Stomach (tissue), 8 donors: ENCODE measurements at regions not wholly inside any gene's neighbourhood (a gene's known extent, or its start where the extent isn't known, plus 50 kb on each side); places are given as distances from the start of the nearest gene placed in this dataset.

Experiments
- DNase-seq, 2 donors: peaks; one replicate each; pipeline versions ENCODE4 v3.0.0 to v3.0.0-alpha.2; 2013 to 2019
- H3K27ac ChIP-seq, 5 donors: fragments of 200-600 bp in 4 of 5; sonication (generic) in 4 of 5; one replicate each; pipeline ENCODE4 v1.5.1; 2013 to 2019; ENCODE audit warnings: mild to moderate bottlenecking in 1 of 5, moderate library complexity in 1 of 5
- H3K27me3 ChIP-seq, 3 donors: fragments of 200-600 bp; sonication (generic); one replicate each; pipeline ENCODE4 v1.5.1; 2017 to 2019; ENCODE audit warnings: mixed run types in 1 of 3
- H3K36me3 ChIP-seq, 4 donors: fragments of 200-600 bp; sonication (generic); 1 replicate in 3 of 4; 2 replicates in 1 of 4; pipeline ENCODE4 v1.5.1; 2016 to 2019
- H3K4me1 ChIP-seq, 4 donors: fragments of 200-600 bp; sonication (generic); one replicate each; pipeline ENCODE4 v1.5.1; 2016 to 2019
- H3K4me3 ChIP-seq, 4 donors: fragments of 200-600 bp; sonication (generic) in 3 of 4; one replicate each; pipeline ENCODE4 v1.5.1; 2016 to 2019; ENCODE audit warnings: mild to moderate bottlenecking in 1 of 4
- H3K9me3 ChIP-seq, 4 donors: fragments of 200-600 bp; sonication (generic); one replicate each; pipeline ENCODE4 v1.5.1; 2016 to 2019
- EP300 ChIP-seq: sonication (generic); formaldehyde crosslinking; IDR thresholded peaks from one replicate; pipeline ENCODE4 v1.6.1; 2017; ENCODE audit warnings: antibody characterized with exemption
- POLR2A ChIP-seq, 4 donors: fragments of 450-650 bp; IDR thresholded peaks; one replicate each; pipeline ENCODE4 v1.6.1; 2016; ENCODE audit warnings: antibody characterized with exemption in 4 of 4, control low read depth in 2 of 4, mild to moderate bottlenecking in 1 of 4, moderate library complexity in 1 of 4
- POLR2AphosphoS5 ChIP-seq, 3 donors: sonication (generic); formaldehyde crosslinking; IDR thresholded peaks; one replicate each; pipeline ENCODE4 v1.6.1; 2016; ENCODE audit warnings: antibody characterized with exemption in 3 of 3
- WGBS, 5 donors: extraction: QIAGEN DNeasy Blood & Tissue Kit in 3 of 5; methylation state at CpG; one replicate each; pipeline versions ENCODE4 v1.1.5 to v1.1.7; 2013 to 2018; 5-methylcytosine and 5-hydroxymethylcytosine counted together
- intact Hi-C: fragments of 100-400 bp; cut with DNase I; formaldehyde crosslinking; loops from one replicate; pipeline ENCODE4 v1.15.1; 2023; ENCODE audit warnings: low total_unique reads
- TF ChIP-seq, protein P1 (sequence below), 7 experiments: fragments of 450-650 bp in 4 of 7; fragments of 200-600 bp in 3 of 7; sonication (generic) in 3 of 7; IDR thresholded peaks; one replicate each; pipeline ENCODE4 v1.5.1; 2016 to 2019; ENCODE audit warnings: antibody characterized with exemption in 7 of 7, control low read depth in 2 of 7, mild to moderate bottlenecking in 1 of 7
- donor health status: healthy with polysubstance abuse.
- donor health status: Bipolar disorder and iron deficiency.
- donor health status: healthy.

DNA sequence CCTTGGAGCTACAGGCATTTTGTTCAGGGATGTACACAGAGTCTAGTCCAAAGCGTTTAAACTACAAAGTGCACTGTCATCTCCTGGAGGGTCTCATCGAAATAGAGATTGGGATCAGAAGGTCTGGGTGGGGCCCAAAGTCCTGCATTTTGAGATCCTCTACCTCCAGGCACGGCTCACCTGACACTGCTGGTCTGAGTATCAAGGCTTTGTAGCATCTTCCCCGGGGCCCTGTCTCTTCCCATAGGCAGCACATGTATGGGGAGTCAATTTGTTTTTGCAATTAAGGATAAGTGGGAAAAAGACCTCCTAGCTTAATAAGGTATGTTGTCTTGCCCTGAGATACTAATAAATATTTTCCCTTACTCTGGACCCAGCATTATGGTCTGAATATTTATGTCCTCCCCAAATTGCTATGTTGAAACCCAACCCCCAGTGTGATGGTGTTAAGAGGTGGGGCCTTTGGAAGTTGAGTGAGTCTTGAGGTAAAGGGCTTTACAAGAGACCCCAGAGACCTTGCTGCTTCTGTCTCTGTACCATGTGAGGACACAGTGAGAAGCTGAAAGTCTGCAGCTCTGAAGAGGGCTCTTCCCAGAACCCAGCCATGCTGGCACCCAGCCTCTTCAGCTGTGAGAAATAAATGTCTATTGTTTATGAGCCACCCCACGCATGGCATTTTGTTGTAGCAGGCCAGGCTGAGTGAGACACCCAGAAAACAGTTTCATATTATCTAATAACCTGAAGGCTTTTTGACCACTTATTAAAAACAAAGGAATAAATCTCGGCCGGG, 258.7 kb upstream of the HS6ST1 start:
- Histone ChIP-seq H3K36me3 (no peaks in the 10 kb centered on the region), H3K27me3 (peaks cover 0 to 8% (median 0%) of the 10 kb centered on the region in 3 donors), H3K27ac (no peak overlapping the region), H3K4me3 (no peak overlapping the region), H3K9me3 (no peaks in the 10 kb centered on the region), H3K4me1 (no peaks in the 10 kb centered on the region)
- peak in 1 of 2 donors; percentile 16 for DNase-seq
- WGBS, 5 donors = 82 to 92% (median 91%) methylated on average over 7 of the region's 7 CpGs
- no peak for TF ChIP-seq POLR2A (IDR thresholded peaks at IDR 0.05)
- intact Hi-C loops = no loop called here

DNA sequence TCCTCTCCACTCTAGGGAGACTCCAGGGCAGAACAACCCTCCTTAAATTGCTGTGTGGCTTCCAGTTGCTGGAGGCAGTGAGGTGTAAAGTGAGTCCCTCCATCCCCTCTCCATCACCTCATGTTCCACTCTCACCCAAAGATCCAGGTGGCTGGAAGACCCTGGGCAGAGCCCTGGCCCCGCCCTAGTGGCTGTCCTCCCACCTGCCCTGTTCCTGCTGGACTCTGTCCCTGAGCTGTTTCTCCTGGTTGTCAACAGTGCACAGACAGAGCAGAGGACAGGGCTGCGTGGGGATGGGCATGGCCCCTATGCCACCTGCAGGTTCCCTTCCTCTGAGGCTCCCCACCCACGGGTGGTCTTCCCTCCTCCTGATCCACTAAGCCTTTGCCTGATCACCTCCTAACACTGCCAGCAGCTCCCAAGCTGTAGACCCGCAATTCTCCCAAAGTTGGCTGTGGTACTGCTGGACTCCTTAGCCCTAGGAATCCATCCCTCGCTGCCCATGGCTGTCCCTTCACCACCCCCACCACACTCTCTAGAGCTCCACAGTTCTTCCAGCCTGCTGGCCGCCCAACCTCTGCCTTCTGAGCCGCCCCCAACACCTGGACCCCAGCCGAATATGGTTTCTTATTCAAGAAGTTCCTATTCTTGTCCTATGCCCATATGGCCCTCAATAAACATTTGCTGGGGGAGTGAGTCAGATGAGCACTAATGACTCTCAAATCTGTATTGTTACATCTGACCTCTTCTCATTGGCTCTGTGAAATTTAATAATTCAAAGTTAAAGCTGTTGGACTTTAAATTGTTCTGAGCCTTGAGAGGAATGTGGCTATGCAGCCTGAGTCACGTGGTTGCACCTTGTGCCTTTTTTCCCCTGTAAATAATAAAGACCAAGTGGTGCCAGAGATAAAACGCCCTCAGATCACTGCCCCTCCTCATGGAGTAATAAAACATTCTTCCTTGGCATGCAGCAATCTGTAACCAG, 260.0 kb upstream of the HS6ST1 start:
- DNase-seq = peak in 1 of 2 donors; percentile 3
- intact Hi-C loops = no loop called here
- no peaks in the 10 kb centered on the region for H3K4me1 ChIP-seq
- TF ChIP-seq POLR2AphosphoS5 (IDR thresholded peaks at IDR 0.05) (no peak), POLR2A (IDR thresholded peaks at IDR 0.05) (no peak), EP300 (no peak)
- TF ChIP-seq, protein P1, sequence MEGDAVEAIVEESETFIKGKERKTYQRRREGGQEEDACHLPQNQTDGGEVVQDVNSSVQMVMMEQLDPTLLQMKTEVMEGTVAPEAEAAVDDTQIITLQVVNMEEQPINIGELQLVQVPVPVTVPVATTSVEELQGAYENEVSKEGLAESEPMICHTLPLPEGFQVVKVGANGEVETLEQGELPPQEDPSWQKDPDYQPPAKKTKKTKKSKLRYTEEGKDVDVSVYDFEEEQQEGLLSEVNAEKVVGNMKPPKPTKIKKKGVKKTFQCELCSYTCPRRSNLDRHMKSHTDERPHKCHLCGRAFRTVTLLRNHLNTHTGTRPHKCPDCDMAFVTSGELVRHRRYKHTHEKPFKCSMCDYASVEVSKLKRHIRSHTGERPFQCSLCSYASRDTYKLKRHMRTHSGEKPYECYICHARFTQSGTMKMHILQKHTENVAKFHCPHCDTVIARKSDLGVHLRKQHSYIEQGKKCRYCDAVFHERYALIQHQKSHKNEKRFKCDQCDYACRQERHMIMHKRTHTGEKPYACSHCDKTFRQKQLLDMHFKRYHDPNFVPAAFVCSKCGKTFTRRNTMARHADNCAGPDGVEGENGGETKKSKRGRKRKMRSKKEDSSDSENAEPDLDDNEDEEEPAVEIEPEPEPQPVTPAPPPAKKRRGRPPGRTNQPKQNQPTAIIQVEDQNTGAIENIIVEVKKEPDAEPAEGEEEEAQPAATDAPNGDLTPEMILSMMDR (IDR thresholded peaks at IDR 0.05) = no peak
- H3K4me3 ChIP-seq = no peak overlapping the region
- no peaks in the 10 kb centered on the region for H3K36me3 ChIP-seq
- no peaks in the 10 kb centered on the region for H3K27me3 ChIP-seq
- no peaks in the 10 kb centered on the region for H3K9me3 ChIP-seq
- no peak overlapping the region for H3K27ac ChIP-seq
- WGBS, 5 donors = 63 to 70% (median 65%) methylated on average over 10 of the region's 10 CpGs

DNA sequence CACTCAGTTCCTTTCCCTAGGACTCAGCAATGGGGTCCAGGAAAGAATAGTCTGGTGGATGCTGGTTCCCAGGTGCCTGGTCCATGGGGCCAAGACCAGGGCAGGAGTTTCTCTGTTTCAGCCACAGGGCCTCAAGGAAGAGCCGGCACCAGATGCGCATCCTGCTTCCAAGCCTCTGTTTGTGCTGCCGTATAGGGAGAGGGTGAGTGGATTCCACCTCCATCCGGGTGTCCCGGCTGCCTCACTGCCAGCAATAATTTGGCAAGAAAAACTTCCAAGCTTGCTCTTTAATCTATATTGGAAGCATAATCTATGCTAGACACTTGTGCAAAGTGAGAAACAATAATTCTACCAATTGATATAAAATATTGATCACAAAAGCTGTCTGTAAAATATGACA, 261.2 kb upstream of the HS6ST1 start:
- Histone ChIP-seq H3K4me3 (no peak overlapping the region), H3K4me1 (no peaks in the 10 kb centered on the region), H3K27ac (no peak overlapping the region), H3K36me3 (no peaks in the 10 kb centered on the region), H3K9me3 (no peaks in the 10 kb centered on the region), H3K27me3 (no peaks in the 10 kb centered on the region)
- WGBS, 5 donors = 76 to 86% (median 82%) methylated on average over 5 of the region's 5 CpGs
- intact Hi-C loops = no loop called here
- TF ChIP-seq EP300 = no peak
- TF ChIP-seq POLR2AphosphoS5 (IDR thresholded peaks at IDR 0.05) = no peak
- TF ChIP-seq, protein P1 (IDR thresholded peaks at IDR 0.05) = no peak
- TF ChIP-seq POLR2A (IDR thresholded peaks at IDR 0.05) = no peak
- peak in 1 of 2 donors; percentile 7 for DNase-seq

DNA sequence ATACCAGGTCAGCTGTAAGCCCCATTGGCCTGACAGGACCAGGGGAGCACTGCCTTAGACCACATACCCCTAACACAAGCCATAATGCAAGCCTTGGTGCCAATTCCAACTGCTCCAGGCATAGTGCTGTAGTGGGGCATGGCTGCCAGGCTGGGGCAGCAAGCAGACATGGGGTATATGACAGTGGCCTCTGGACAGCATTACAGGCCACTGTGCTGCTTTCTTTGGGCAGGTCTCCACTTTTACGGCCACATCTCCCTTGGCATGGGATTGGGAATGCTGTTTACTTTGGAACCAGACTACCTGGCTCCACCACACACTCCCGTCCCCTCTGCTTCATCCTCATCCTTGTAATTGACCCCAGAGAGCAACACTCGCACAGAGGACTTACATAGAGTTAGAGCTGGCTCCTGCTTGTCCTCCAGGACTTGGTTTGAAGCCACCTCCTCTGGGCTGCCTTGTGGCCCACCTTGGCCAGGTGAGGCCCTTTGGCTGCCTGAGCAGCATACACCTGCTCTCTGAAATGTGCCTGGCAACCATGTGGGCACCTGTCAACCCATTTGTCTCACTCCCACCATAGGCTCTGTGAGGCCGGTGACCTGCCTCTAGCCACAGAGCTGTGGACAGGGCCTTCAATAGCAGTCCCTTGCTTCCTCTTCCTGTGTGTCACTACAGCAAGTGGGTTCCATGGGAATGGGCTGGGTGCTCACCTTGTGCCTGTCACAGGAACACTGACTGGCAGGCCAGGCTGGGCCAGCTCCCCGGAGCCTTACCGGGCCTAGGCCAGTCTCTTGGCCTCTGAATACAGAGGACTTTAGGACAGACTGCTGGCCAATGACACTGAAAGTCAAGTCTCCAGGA, 262.6 kb upstream of the HS6ST1 start:
- Histone ChIP-seq H3K9me3 (no peaks in the 10 kb centered on the region), H3K36me3 (no peaks in the 10 kb centered on the region), H3K4me1 (no peaks in the 10 kb centered on the region), H3K4me3 (no peak overlapping the region), H3K27ac (no peak overlapping the region), H3K27me3 (no peaks in the 10 kb centered on the region)
- no peak for DNase-seq
- intact Hi-C loops = no loop called here
- TF ChIP-seq POLR2A (IDR thresholded peaks at IDR 0.05) (no peak), POLR2AphosphoS5 (IDR thresholded peaks at IDR 0.05) (no peak), EP300 (no peak)
- TF ChIP-seq, protein P1 (IDR thresholded peaks at IDR 0.05) = no peak
- 73 to 82% (median 75%) methylated on average over 6 of the region's 6 CpGs for WGBS, 5 donors
